ENCODE measurements at regions not wholly inside any gene's neighbourhood (a gene's known extent, or its start where the extent isn't known, plus 50 kb on each side); places are given as distances from the start of the nearest gene placed in this dataset.

GRCh38 chr5:153014194-153014593, 476.3 kb upstream of the GRIA1 start:
- Histone ChIP-seq H3K27me3 (ENCODE audit: insufficient read depth, poor library complexity, severe bottlenecking) (no peaks in the 10 kb centered on the region), H3K4me3 (replicated peaks; ENCODE audit: insufficient read depth, low read length) (no peak overlapping the region), H3K27ac (replicated peaks) (no peak overlapping the region)
- DNase-seq (ENCODE audit: low read depth in 1 of 2, low spot score in 1 of 2), result no peak
- TF ChIP-seq SPI1 (IDR thresholded peaks at IDR 0.05; ENCODE audit: borderline replicate concordance, low read depth) (no peak), POLR2AphosphoS5 (IDR thresholded peaks at IDR 0.05; ENCODE audit: low read depth) (no peak), GABPA (IDR thresholded peaks at IDR 0.05; ENCODE audit: low read depth) (no peak), CTCF (IDR thresholded peaks at IDR 0.05; ENCODE audit: insufficient read depth, low read length) (no peak), REST (IDR thresholded peaks at IDR 0.05; ENCODE audit: insufficient replicate concordance, low read depth) (no peak)

- Histone ChIP-seq H3K4me3 (replicated peaks; ENCODE audit: insufficient read depth, low read length) (no peak overlapping the region), H3K27me3 (ENCODE audit: insufficient read depth, poor library complexity, severe bottlenecking) (no peaks in the 10 kb centered on the region), H3K27ac (replicated peaks) (no peak overlapping the region)
- no peak for TF ChIP-seq CTCF (IDR thresholded peaks at IDR 0.05; ENCODE audit: insufficient read depth, low read length)
- no peak for DNase-seq (ENCODE audit: low read depth in 1 of 2, low spot score in 1 of 2)
Observed at GRCh38 chr5:153018121-153018520, 472.3 kb upstream of the GRIA1 start.

GRCh38 chr5:153030755-153031725, 459.4 kb upstream of the GRIA1 start:
- no peak overlapping the region for H3K4me3 ChIP-seq (replicated peaks; ENCODE audit: insufficient read depth, low read length)
- no peak overlapping the region for H3K27ac ChIP-seq (replicated peaks)
- DNase-seq (ENCODE audit: low read depth in 1 of 2, low spot score in 1 of 2), result no peak
- H3K27me3 ChIP-seq (ENCODE audit: insufficient read depth, poor library complexity, severe bottlenecking), result no peaks in the 10 kb centered on the region
- TF ChIP-seq REST (IDR thresholded peaks at IDR 0.05; ENCODE audit: insufficient replicate concordance, low read depth), result no peak
- no peak for TF ChIP-seq GABPA (IDR thresholded peaks at IDR 0.05; ENCODE audit: low read depth)
- no peak for TF ChIP-seq POLR2AphosphoS5 (IDR thresholded peaks at IDR 0.05; ENCODE audit: low read depth)
- TF ChIP-seq CTCF (IDR thresholded peaks at IDR 0.05; ENCODE audit: insufficient read depth, low read length), result no peak
- no peak for TF ChIP-seq SPI1 (IDR thresholded peaks at IDR 0.05; ENCODE audit: borderline replicate concordance, low read depth)
